ENCODE measurements at regions not wholly inside any gene's neighbourhood (a gene's known extent, or its start where the extent isn't known, plus 50 kb on each side); places are given as distances from the start of the nearest gene placed in this dataset.
A peak's percentile ranks its signal among the peaks of the same experiment; 100 is the strongest.

GRCh38 chr4:144575181-144575580 lies 70.8 kb upstream of the HHIP start:
- ChIA-PET POLR2A (no interaction called here), CTCF (interaction anchor here (0.6 kb wide), 1 partner anchor 16 kb away, joined by 3 read pairs; no protein-coding TSS in a partner anchor)
- no peak overlapping the region for H3K4me2 ChIP-seq
- TF ChIP-seq SMC3 (IDR thresholded peaks at IDR 0.05) = peak; percentile 16; the same call in 1 of the 3 replicates
- TF ChIP-seq EP300 (IDR thresholded peaks at IDR 0.05) = no peak
- TF ChIP-seq RAD21 (conservative IDR thresholded peaks at IDR 0.05 in 1 of 2, IDR thresholded peaks at IDR 0.05 in 1 of 2) = peak; percentile 35 to 38; a peak in 3 of 5 replicates
- no peak for TF ChIP-seq ESRRA (IDR thresholded peaks at IDR 0.05; ENCODE audit: borderline replicate concordance, low read length)
- TF ChIP-seq HOXB5 (CRISPR knock-in tag; IDR thresholded peaks at IDR 0.05) = no peak
- TF ChIP-seq FOSB (CRISPR knock-in tag; IDR thresholded peaks at IDR 0.05) = no peak
- TF ChIP-seq MAFK (IDR thresholded peaks at IDR 0.05; ENCODE audit: partially characterized antibody) = no peak
- TF ChIP-seq ZSCAN20 (CRISPR knock-in tag; IDR thresholded peaks at IDR 0.05) = no peak
- ATAC-seq (peak in 1 of 2 experiments; percentile 73; a peak in 3 of 6 replicates), DNase-seq (ENCODE audit: low read depth in 1 of 2, low spot score in 1 of 2) (peak in 1 of 2 experiments; percentile 16), FAIRE-seq (no peak)
- no peaks in the 10 kb centered on the region for H3K9me3 ChIP-seq
- 70% methylated on average over 2 of the region's 2 CpGs for WGBS (ENCODE audit: missing lambda C conversion rate)
- H3K4me3 ChIP-seq = no peak overlapping the region
- H3K4me1 ChIP-seq = peaks cover 20% of the 10 kb centered on the region
- 0 out of 6 replicates have a peak overlapping the region, but pooled peaks of 1 of the 2 experiments have one; percentile 16 for H3K27ac ChIP-seq

- FAIRE-seq (no peak), ATAC-seq (no peak), DNase-seq (ENCODE audit: low read depth in 1 of 2, low spot score in 1 of 2) (no peak)
- Histone ChIP-seq H3K4me1 (peaks cover 49% of the 10 kb centered on the region), H3K4me2 (peak overlapping the region; percentile 88; the same call in 1 of the 3 replicates), H3K27ac (peak overlapping the region; percentile 66 to 79; a peak in 5 of 6 replicates), H3K9me3 (no peaks in the 10 kb centered on the region), H3K4me3 (no peak overlapping the region)
- WGBS (ENCODE audit: missing lambda C conversion rate) = 88% methylated on average over 4 of the region's 4 CpGs
- no peak for TF ChIP-seq E2F6 (IDR thresholded peaks at IDR 0.05; ENCODE audit: borderline replicate concordance, low read depth)
- no peak for TF ChIP-seq HDAC2 (IDR thresholded peaks at IDR 0.05)
- no peak for TF ChIP-seq EHF (CRISPR knock-in tag; IDR thresholded peaks at IDR 0.05)
- no peak for TF ChIP-seq EP300 (IDR thresholded peaks at IDR 0.05)
- no peak for TF ChIP-seq MYC (IDR thresholded peaks at IDR 0.05; ENCODE audit: borderline replicate concordance, low read length)
- TF ChIP-seq USF2 (IDR thresholded peaks at IDR 0.05) = no peak
- no peak for TF ChIP-seq HMGXB4 (CRISPR knock-in tag; IDR thresholded peaks at IDR 0.05; ENCODE audit: borderline replicate concordance)
- TF ChIP-seq ZFP36 (IDR thresholded peaks at IDR 0.05; ENCODE audit: borderline replicate concordance, partially characterized antibody) = no peak
- no peak for TF ChIP-seq JUNB (IDR thresholded peaks at IDR 0.05)
- TF ChIP-seq KDM1A (IDR thresholded peaks at IDR 0.05; ENCODE audit: low read depth) = no peak
- ChIA-PET POLR2A (no interaction called here), CTCF (no interaction called here)
Observed at GRCh38 chr4:144578681-144579080, 67.3 kb upstream of the HHIP start.

- CTCF ChIA-PET = no interaction called here
- peak in 1 of 2 experiments; percentile 23 for DNase-seq (ENCODE audit: low read depth in 1 of 2, low spot score in 1 of 2)
- POLR2A ChIA-PET = no interaction called here
- FAIRE-seq = no peak
- H3K4me1 ChIP-seq = peaks cover 57% of the 10 kb centered on the region
- no peaks in the 10 kb centered on the region for H3K9me3 ChIP-seq
- H3K27ac ChIP-seq = peak overlapping the region; percentile 79 to 98
- H3K4me3 ChIP-seq = no peak overlapping the region
- peak in 1 of 2 experiments; percentile 31; a peak in 2 of 6 replicates for ATAC-seq
- peak overlapping the region; percentile 88 for H3K4me2 ChIP-seq
- TF ChIP-seq NFE2L2 (conservative IDR thresholded peaks at IDR 0.05; ENCODE audit: low read length) (no peak), SREBF2 (IDR thresholded peaks at IDR 0.05) (no peak), FOSL2 (IDR thresholded peaks at IDR 0.05) (0 out of 2 replicates have a peak, but pooled peaks have one; percentile 8), FOSL2 (CRISPR knock-in tag; IDR thresholded peaks at IDR 0.05) (0 out of 2 replicates have a peak, but pooled peaks have one; percentile 25), POLR2AphosphoS2 (conservative IDR thresholded peaks at IDR 0.05; ENCODE audit: low read length) (no peak), SMC3 (IDR thresholded peaks at IDR 0.05) (no peak), HDAC2 (IDR thresholded peaks at IDR 0.05) (no peak), ELK1 (IDR thresholded peaks at IDR 0.05; ENCODE audit: low read depth, low read length) (no peak), JUNB (IDR thresholded peaks at IDR 0.05) (peak; percentile 66), NR3C1 (IDR thresholded peaks at IDR 0.05) (no peak), ZNF302 (CRISPR knock-in tag; IDR thresholded peaks at IDR 0.05) (no peak), BHLHE40 (IDR thresholded peaks at IDR 0.05; ENCODE audit: low read depth, low read length) (no peak), GATA3 (IDR thresholded peaks at IDR 0.05; ENCODE audit: borderline replicate concordance) (peak; percentile 30; the same call in 1 of the 2 replicates), MYC (IDR thresholded peaks at IDR 0.05; ENCODE audit: borderline replicate concordance, low read length) (no peak), TP53 (CRISPR knock-in tag; IDR thresholded peaks at IDR 0.05) (no peak), MAFK (IDR thresholded peaks at IDR 0.05; ENCODE audit: partially characterized antibody) (no peak), JUN (IDR thresholded peaks at IDR 0.05) (no peak), ZC3H11A (IDR thresholded peaks at IDR 0.05) (no peak), E2F6 (IDR thresholded peaks at IDR 0.05; ENCODE audit: borderline replicate concordance, low read depth) (no peak), POLR2A (IDR thresholded peaks at IDR 0.05; ENCODE audit: low read length) (no peak), EHF (CRISPR knock-in tag; IDR thresholded peaks at IDR 0.05) (no peak)
Observed at GRCh38 chr4:144579411-144580030, 66.4 kb upstream of the HHIP start.

Data from A549 (cell line).